SK-N-SH (cell line): ENCODE measurements at regions not wholly inside any gene's neighbourhood (a gene's known extent, or its start where the extent isn't known, plus 50 kb on each side); places are given as distances from the start of the nearest gene placed in this dataset.

Source experiments
- CTCF ChIA-PET: fragments of 300-600, 350-600 bp; formaldehyde crosslinking; extraction: SDS; loops from one replicate; lab custom pipeline; 2021; lab: Yijun Ruan, JAX
- POLR2A ChIA-PET: fragments of 350-600 bp; sonication (Branson Sonifier 250); formaldehyde crosslinking; extraction: SDS; loops from one replicate; lab custom pipeline; 2020; ENCODE audit warnings: antibody characterized with exemption, inconsistent platforms; lab: Yijun Ruan, JAX
- DNase-seq: peaks from one replicate; pipeline ENCODE4 v3.0.0; 2012
- H2AFZ ChIP-seq: fragments of 200-600 bp; sonication (generic); 2 replicates; pipeline ENCODE4 v1.8.1; 2016; ENCODE audit warnings: antibody characterized with exemption, mild to moderate bottlenecking, low read depth
- H3F3A ChIP-seq: fragments of 200-600 bp; sonication (generic); replicated peaks from 2 replicates; pipeline ENCODE3; 2016; ENCODE audit warnings: antibody characterized with exemption, mild to moderate bottlenecking; ENCODE audit not compliant: insufficient read depth
- H3K27ac ChIP-seq, 2 experiments: fragments of 200-500 bp in 1 of 2; fragments of 200-600 bp in 1 of 2; sonication (Bioruptor generic) in 1 of 2; sonication (generic), shearing (Covaris generic) in 1 of 2; 2 replicates each; pipeline versions ENCODE4 v1.5.1 to v1.6.1; 2014 to 2016; ENCODE audit warnings: low read depth in 2 of 2, inconsistent platforms in 1 of 2, low read length in 1 of 2, mild to moderate bottlenecking in 1 of 2, mixed read lengths in 1 of 2
- H3K27me3 ChIP-seq: fragments of 200-600 bp; sonication (generic), shearing (Covaris generic); 2 replicates; pipeline ENCODE4 v1.6.1; 2016; ENCODE audit warnings: mixed run types; ENCODE audit not compliant: insufficient read depth
- H3K36me3 ChIP-seq, 2 experiments: fragments of 200-500 bp in 1 of 2; fragments of 200-600 bp in 1 of 2; sonication (Bioruptor generic) in 1 of 2; sonication (generic) in 1 of 2; replicated peaks in 1 of 2; 2 replicates each; pipeline versions ENCODE3 to v1.5.1; 2014 to 2016; ENCODE audit warnings: low read length in 1 of 2, mild to moderate bottlenecking in 1 of 2; ENCODE audit not compliant: insufficient read depth in 2 of 2, control insufficient read depth in 1 of 2
- H3K4me1 ChIP-seq, 2 experiments: fragments of 200-500 bp in 1 of 2; fragments of 200-600 bp in 1 of 2; sonication (Bioruptor generic) in 1 of 2; sonication (generic), shearing (Covaris generic) in 1 of 2; 2 replicates each; pipeline versions ENCODE4 v1.5.1 to v1.6.1; 2014 to 2016; ENCODE audit warnings: low read depth in 1 of 2, low read length in 1 of 2, mixed run types in 1 of 2; ENCODE audit not compliant: insufficient read depth in 2 of 2, control insufficient read depth in 1 of 2
- H3K4me2 ChIP-seq: fragments of 200-600 bp; sonication (generic), shearing (Covaris generic); 2 replicates; pipeline ENCODE4 v1.6.1; 2017; ENCODE audit warnings: mixed run types
- H3K4me3 ChIP-seq, 2 experiments: fragments of 200-500 bp in 1 of 2; fragments of 200-600 bp in 1 of 2; sonication (Bioruptor generic) in 1 of 2; sonication (generic), shearing (Covaris generic) in 1 of 2; 2 replicates each; pipeline versions ENCODE4 v1.5.1 to v1.8.1; 2014 to 2016; ENCODE audit warnings: low read depth in 2 of 2, inconsistent platforms in 1 of 2, low read length in 1 of 2, mild to moderate bottlenecking in 1 of 2, mixed read lengths in 1 of 2, moderate library complexity in 1 of 2
- H3K79me2 ChIP-seq: fragments of 200-600 bp; sonication (generic); 2 replicates; pipeline ENCODE4 v1.8.1; 2017; ENCODE audit warnings: mild to moderate bottlenecking; ENCODE audit not compliant: insufficient read depth
- H3K9ac ChIP-seq: fragments of 200-600 bp; sonication (generic); 2 replicates; pipeline ENCODE4 v1.6.1; 2017; ENCODE audit warnings: mixed run types
- H3K9me2 ChIP-seq: fragments of 200-600 bp; sonication (generic); 2 replicates; pipeline ENCODE4 v1.6.1; 2017; ENCODE audit warnings: mixed run types
- H3K9me3 ChIP-seq: fragments of 200-600 bp; sonication (generic); 2 replicates; pipeline ENCODE4 v1.6.1; 2017; ENCODE audit warnings: mixed run types, mild to moderate bottlenecking, moderate library complexity
- H4K20me1 ChIP-seq: fragments of 200-600 bp; sonication (generic); 2 replicates; pipeline ENCODE4 v1.6.1; 2017; ENCODE audit warnings: mild to moderate bottlenecking, mixed run types; ENCODE audit not compliant: insufficient read depth
- CHD2 ChIP-seq: fragments of 150-350 bp; IDR thresholded peaks from 2 replicates; pipeline ENCODE4 v1.6.1; 2018; ENCODE audit warnings: low read length; ENCODE audit not compliant: partially characterized antibody
- FOXM1 ChIP-seq: IDR thresholded peaks from 2 replicates; pipeline ENCODE4 v1.4.0; 2012; ENCODE audit warnings: low read depth, mild to moderate bottlenecking
- MXI1 ChIP-seq: IDR thresholded peaks from 2 replicates; pipeline ENCODE4 v1.6.1; 2012; ENCODE audit warnings: mild to moderate bottlenecking, low read depth, low read length, improper control_type of control experiment
- NRF1 ChIP-seq: IDR thresholded peaks from 2 replicates; pipeline ENCODE4 v1.6.1; 2012; ENCODE audit warnings: low read depth, mild to moderate bottlenecking, low read length
- PBX3 ChIP-seq: IDR thresholded peaks from 2 replicates; pipeline ENCODE4; 2012
- REST ChIP-seq: IDR thresholded peaks from 2 replicates; pipeline ENCODE4 v1.6.1; 2012; ENCODE audit warnings: mild to moderate bottlenecking, low read depth, low read length, moderate library complexity
- TAF1 ChIP-seq: IDR thresholded peaks from 2 replicates; pipeline ENCODE4 v1.6.1; 2012; ENCODE audit warnings: low read depth, mild to moderate bottlenecking, low read length, moderate library complexity, borderline replicate concordance
- TEAD4 ChIP-seq: IDR thresholded peaks from 2 replicates; pipeline ENCODE4 v1.4.0; 2012; ENCODE audit warnings: mild to moderate bottlenecking, borderline replicate concordance; ENCODE audit not compliant: insufficient read depth
- ZBTB33 ChIP-seq: IDR thresholded peaks from 2 replicates; pipeline ENCODE4 v1.4.0; 2012; ENCODE audit warnings: low read depth, borderline replicate concordance
- WGBS: methylation state at CpG from one replicate; pipeline ENCODE4 v1.1.6; 2017; ENCODE audit warnings: low lambda C conversion rate; 5-methylcytosine and 5-hydroxymethylcytosine counted together

GRCh38 chr1:79662596-79662995, 656.1 kb upstream of the ADGRL4 start:
- no peaks in the 10 kb centered on the region for H3K9me2 ChIP-seq
- no peak overlapping the region for H3K4me2 ChIP-seq
- no peak overlapping the region for H3K4me3 ChIP-seq
- no peak for DNase-seq
- no peak overlapping the region for H2AFZ ChIP-seq
- WGBS: 33% methylated on average over 1 of the region's 1 CpG
- no peaks in the 10 kb centered on the region; a peak in 1 of 4 replicates for H3K4me1 ChIP-seq
- no peaks in the 10 kb centered on the region for H4K20me1 ChIP-seq
- H3K9ac ChIP-seq: no peak overlapping the region
- H3F3A ChIP-seq: no peaks in the 10 kb centered on the region
- ChIA-PET POLR2A (no interaction called here), CTCF (no interaction called here)
- H3K9me3 ChIP-seq: no peaks in the 10 kb centered on the region
- no peak overlapping the region for H3K27ac ChIP-seq
- H3K36me3 ChIP-seq: no peaks in the 10 kb centered on the region
- H3K27me3 ChIP-seq: no peaks in the 10 kb centered on the region
- TF ChIP-seq NRF1 (no peak), CHD2 (no peak), FOXM1 (no peak), REST (no peak)
- no peaks in the 10 kb centered on the region for H3K79me2 ChIP-seq

GRCh38 chr1:79660129-79660528, 653.6 kb upstream of the ADGRL4 start:
- H3K27me3 ChIP-seq: no peaks in the 10 kb centered on the region
- no peak overlapping the region for H3K27ac ChIP-seq
- no peak overlapping the region for H3K9ac ChIP-seq
- DNase-seq: no peak
- H3K9me3 ChIP-seq: no peaks in the 10 kb centered on the region
- H3K9me2 ChIP-seq: no peaks in the 10 kb centered on the region
- H4K20me1 ChIP-seq: no peaks in the 10 kb centered on the region
- H2AFZ ChIP-seq: no peak overlapping the region
- CTCF ChIA-PET: no interaction called here
- WGBS: 73% methylated on average over 2 of the region's 2 CpGs
- no peak for TF ChIP-seq ZBTB33
- no peak for TF ChIP-seq MXI1
- TF ChIP-seq PBX3: no peak
- TF ChIP-seq TAF1: no peak
- no peak for TF ChIP-seq TEAD4
- H3K79me2 ChIP-seq: no peaks in the 10 kb centered on the region
- H3K36me3 ChIP-seq: no peaks in the 10 kb centered on the region
- H3K4me2 ChIP-seq: no peak overlapping the region
- H3K4me1 ChIP-seq: no peaks in the 10 kb centered on the region; a peak in 1 of 4 replicates
- H3F3A ChIP-seq: no peaks in the 10 kb centered on the region
- no peak overlapping the region for H3K4me3 ChIP-seq
- POLR2A ChIA-PET: no interaction called here
